ENCODE measurements at regions not wholly inside any gene's neighbourhood (a gene's known extent, or its start where the extent isn't known, plus 50 kb on each side); places are given as distances from the start of the nearest gene placed in this dataset.

GRCh38 chr12:90888316-90888715 is 66.7 kb downstream of the CCER1 start:
- Histone ChIP-seq H3K4me1 (no peaks in the 10 kb centered on the region), H3K9me3 (no peaks in the 10 kb centered on the region), H3K36me3 (no peaks in the 10 kb centered on the region), H3K4me3 (no peak overlapping the region), H3K27me3 (no peaks in the 10 kb centered on the region), H3K27ac (no peak overlapping the region)
- 32 to 42% methylated on average over 1 of the region's 1 CpG for WGBS, 2 donors
- TF ChIP-seq CTCF (IDR thresholded peaks at IDR 0.05) (no peak), POLR2A (IDR thresholded peaks at IDR 0.05) (no peak)
- intact Hi-C loops (cut with DNase I): no loop called here
- DNase-seq: no peak

GRCh38 chr12:90883456-90883855 is 71.5 kb downstream of the CCER1 start:
- H3K27me3 ChIP-seq: no peaks in the 10 kb centered on the region
- no peaks in the 10 kb centered on the region for H3K36me3 ChIP-seq
- TF ChIP-seq CTCF (IDR thresholded peaks at IDR 0.05) (no peak), POLR2A (IDR thresholded peaks at IDR 0.05) (no peak)
- no peak overlapping the region for H3K27ac ChIP-seq
- intact Hi-C loops (cut with DNase I): no loop called here
- H3K9me3 ChIP-seq: no peaks in the 10 kb centered on the region
- DNase-seq: no peak
- WGBS, 2 donors: 84 to 92% methylated on average over 4 of the region's 4 CpGs
- H3K4me1 ChIP-seq: no peaks in the 10 kb centered on the region
- H3K4me3 ChIP-seq: no peak overlapping the region

GRCh38 chr12:90871726-90872096 is 83.3 kb downstream of the CCER1 start:
- intact Hi-C loops (cut with DNase I): no loop called here
- no peak for DNase-seq
- no peak for TF ChIP-seq POLR2A (IDR thresholded peaks at IDR 0.05)
- no peak for TF ChIP-seq CTCF (IDR thresholded peaks at IDR 0.05)
- no peaks in the 10 kb centered on the region for H3K9me3 ChIP-seq
- H3K27me3 ChIP-seq: no peaks in the 10 kb centered on the region
- no peaks in the 10 kb centered on the region for H3K36me3 ChIP-seq
- no peaks in the 10 kb centered on the region for H3K4me1 ChIP-seq
- 65 to 76% methylated on average over 2 of the region's 2 CpGs for WGBS, 2 donors
- H3K4me3 ChIP-seq: no peak overlapping the region
- no peak overlapping the region for H3K27ac ChIP-seq

GRCh38 chr12:90870971-90871725 is 83.8 kb downstream of the CCER1 start:
- Histone ChIP-seq H3K27me3 (no peaks in the 10 kb centered on the region), H3K4me3 (no peak overlapping the region), H3K36me3 (no peaks in the 10 kb centered on the region), H3K4me1 (no peaks in the 10 kb centered on the region), H3K27ac (no peak overlapping the region), H3K9me3 (no peaks in the 10 kb centered on the region)
- 67 to 85% methylated on average over 1 of the region's 1 CpG for WGBS, 2 donors
- no peak for DNase-seq
- no peak for TF ChIP-seq CTCF (IDR thresholded peaks at IDR 0.05)
- TF ChIP-seq POLR2A (IDR thresholded peaks at IDR 0.05): no peak
- intact Hi-C loops (cut with DNase I): no loop called here

- H3K4me3 ChIP-seq: no peak overlapping the region
- no peak overlapping the region for H3K27ac ChIP-seq
- no peaks in the 10 kb centered on the region for H3K27me3 ChIP-seq
- DNase-seq: no peak
- intact Hi-C loops (cut with DNase I): no loop called here
- H3K9me3 ChIP-seq: no peaks in the 10 kb centered on the region
- no peaks in the 10 kb centered on the region for H3K36me3 ChIP-seq
- no peaks in the 10 kb centered on the region for H3K4me1 ChIP-seq
- 79 to 86% methylated on average over 1 of the region's 1 CpG for WGBS, 2 donors
- TF ChIP-seq CTCF (IDR thresholded peaks at IDR 0.05) (no peak), POLR2A (IDR thresholded peaks at IDR 0.05) (no peak)
Measured at GRCh38 chr12:90868626-90869025, 86.3 kb downstream of the CCER1 start.
